Coronary artery (tissue), 2 donors: ENCODE measurements at regions not wholly inside any gene's neighbourhood (a gene's known extent, or its start where the extent isn't known, plus 50 kb on each side); places are given as distances from the start of the nearest gene placed in this dataset.

Source experiments
- DNase-seq: peaks from one replicate; pipeline ENCODE4 v3.0.0-alpha.2; 2017; ENCODE audit warnings: low spot score
- H3K27ac ChIP-seq, 2 donors: fragments of 200-600 bp; sonication (generic); one replicate each; pipeline ENCODE4 v1.5.1; 2016 to 2019
- H3K4me3 ChIP-seq: fragments of 200-600 bp; sonication (generic); 2 replicates; pipeline ENCODE4 v1.5.1; 2016; ENCODE audit warnings: mild to moderate bottlenecking, moderate library complexity
- TF ChIP-seq, protein P1 (sequence below): fragments of 200-600 bp; sonication (generic); IDR thresholded peaks from one replicate; pipeline ENCODE4 v1.5.1; 2019; ENCODE audit warnings: antibody characterized with exemption

GRCh38 chr5:27590503-27590902, 552.1 kb upstream of the CDH9 start:
- DNase-seq, result no peak
- no peak overlapping the region for H3K27ac ChIP-seq
- no peak overlapping the region for H3K4me3 ChIP-seq
- TF ChIP-seq, protein P1, sequence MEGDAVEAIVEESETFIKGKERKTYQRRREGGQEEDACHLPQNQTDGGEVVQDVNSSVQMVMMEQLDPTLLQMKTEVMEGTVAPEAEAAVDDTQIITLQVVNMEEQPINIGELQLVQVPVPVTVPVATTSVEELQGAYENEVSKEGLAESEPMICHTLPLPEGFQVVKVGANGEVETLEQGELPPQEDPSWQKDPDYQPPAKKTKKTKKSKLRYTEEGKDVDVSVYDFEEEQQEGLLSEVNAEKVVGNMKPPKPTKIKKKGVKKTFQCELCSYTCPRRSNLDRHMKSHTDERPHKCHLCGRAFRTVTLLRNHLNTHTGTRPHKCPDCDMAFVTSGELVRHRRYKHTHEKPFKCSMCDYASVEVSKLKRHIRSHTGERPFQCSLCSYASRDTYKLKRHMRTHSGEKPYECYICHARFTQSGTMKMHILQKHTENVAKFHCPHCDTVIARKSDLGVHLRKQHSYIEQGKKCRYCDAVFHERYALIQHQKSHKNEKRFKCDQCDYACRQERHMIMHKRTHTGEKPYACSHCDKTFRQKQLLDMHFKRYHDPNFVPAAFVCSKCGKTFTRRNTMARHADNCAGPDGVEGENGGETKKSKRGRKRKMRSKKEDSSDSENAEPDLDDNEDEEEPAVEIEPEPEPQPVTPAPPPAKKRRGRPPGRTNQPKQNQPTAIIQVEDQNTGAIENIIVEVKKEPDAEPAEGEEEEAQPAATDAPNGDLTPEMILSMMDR, result no peak

GRCh38 chr5:27578279-27578678, 539.9 kb upstream of the CDH9 start:
- TF ChIP-seq, protein P1, result no peak
- no peak for DNase-seq

DNA sequence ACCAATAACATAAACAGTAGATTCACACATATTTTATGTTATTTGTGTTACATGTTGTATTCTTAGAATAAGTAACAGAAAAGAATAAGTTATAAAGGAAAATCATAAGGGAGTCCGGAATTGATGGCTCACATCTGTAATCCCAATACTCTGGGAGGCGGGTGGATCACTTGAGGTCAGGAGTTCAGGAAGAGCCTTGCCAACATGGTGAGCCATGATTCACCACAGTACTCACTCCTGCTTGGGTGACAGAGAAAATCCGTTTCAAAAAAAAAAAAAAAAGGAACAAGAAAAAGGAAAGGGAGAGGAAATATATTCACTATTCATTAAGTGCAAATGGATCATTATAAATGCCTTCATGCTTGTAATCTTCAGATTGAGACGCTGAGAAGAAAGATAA, 533.3 kb upstream of the CDH9 start:
- Histone ChIP-seq H3K4me3 (no peak overlapping the region), H3K27ac (no peak overlapping the region)
- TF ChIP-seq, protein P1, result no peak

More at GRCh38 chr5:27578279-27578678, 539.9 kb upstream of the CDH9 start:
- Histone ChIP-seq H3K4me3 (no peak overlapping the region), H3K27ac (no peak overlapping the region)

DNA sequence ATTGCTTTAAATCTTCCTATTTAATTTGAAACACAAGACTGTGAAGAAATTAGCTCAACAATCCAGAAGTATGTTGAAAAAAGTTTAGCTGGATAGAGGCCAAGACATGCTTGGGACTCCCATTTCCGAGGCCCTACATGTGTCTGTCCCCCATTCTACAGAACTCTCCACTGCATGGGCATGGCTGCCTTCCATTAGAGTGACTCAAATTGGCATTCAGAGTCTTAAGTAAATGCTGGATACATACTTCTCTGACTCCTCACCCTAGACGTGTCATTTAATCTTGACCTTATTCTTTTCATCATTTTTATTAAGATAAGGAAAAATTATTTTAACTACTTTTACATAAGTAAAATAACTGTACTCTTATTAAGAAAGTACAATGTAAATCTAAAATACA, 530.4 kb upstream of the CDH9 start:
- no peak for DNase-seq
- TF ChIP-seq, protein P1, result no peak
- no peak overlapping the region for H3K4me3 ChIP-seq
- no peak overlapping the region for H3K27ac ChIP-seq

More for the DNA sequence above, 533.3 kb upstream of the CDH9 start:
- DNase-seq, result no peak

DNA sequence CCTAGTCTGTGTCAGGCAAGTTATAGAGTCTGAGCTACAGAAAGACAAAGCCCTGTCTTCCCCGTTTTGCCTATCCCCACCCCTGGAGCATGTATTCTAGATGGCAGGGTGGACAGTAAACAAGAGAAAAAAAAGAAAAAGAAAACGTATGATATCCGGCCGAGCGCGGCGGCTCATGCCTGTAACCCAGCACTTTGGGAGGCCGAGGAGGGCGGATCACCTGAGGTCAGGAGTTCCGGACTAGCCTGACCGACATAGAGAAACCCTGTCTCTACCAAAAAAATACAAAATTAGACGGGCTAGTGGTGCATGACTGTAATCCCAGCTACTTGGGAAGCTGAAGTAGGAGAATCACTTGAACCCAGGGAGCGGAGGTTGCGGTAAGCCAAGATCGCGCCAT, 523.0 kb upstream of the CDH9 start:
- Histone ChIP-seq H3K27ac (no peak overlapping the region), H3K4me3 (no peak overlapping the region)
- DNase-seq, result no peak
- TF ChIP-seq, protein P1, result no peak

DNA sequence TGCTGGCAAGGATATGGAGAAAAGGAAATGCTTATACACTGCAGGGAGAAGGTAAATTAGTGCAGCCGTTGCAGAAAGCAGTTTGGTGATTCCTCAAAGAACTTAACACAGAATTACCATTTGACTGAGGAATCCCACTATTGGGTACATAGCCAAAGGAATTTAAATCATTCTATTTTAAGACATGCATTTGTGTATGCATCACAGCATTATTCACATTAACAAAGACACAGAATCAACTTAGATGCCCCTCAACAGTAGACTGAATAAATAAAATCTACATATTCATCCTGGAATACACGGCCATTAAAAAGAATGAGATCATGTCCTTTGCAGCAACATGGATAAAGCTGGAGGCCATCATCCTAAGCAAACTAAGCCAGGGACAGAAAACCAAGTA, 510.1 kb upstream of the CDH9 start:
- no peak for DNase-seq
- Histone ChIP-seq H3K27ac (no peak overlapping the region), H3K4me3 (no peak overlapping the region)
- TF ChIP-seq, protein P1, result no peak

DNA sequence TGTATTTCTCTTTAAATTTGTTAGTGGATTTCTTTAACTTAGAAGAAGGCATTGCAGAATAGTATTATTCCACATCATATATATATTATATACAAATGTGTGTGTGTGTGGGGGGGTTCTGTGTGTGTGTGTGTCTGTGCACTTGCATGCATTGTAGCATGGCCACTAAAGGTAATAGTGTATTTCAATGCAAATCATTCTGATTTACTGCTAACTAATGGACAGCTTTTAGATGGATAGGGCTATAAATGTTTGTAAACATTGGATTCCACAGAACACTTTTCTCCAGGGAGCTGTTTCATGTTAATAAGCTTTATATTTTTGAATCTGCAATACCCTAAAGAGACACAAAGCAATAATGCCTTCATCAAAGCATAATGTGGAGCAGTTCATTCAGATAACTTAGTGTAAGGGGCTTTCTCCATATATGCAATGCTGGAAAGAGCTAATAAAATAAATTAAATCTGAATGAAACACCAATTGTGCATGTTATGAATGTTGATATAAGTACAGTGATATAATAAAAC, 496.7 kb upstream of the CDH9 start:
- no peak overlapping the region for H3K27ac ChIP-seq
- no peak for DNase-seq
- H3K4me3 ChIP-seq, result no peak overlapping the region
- TF ChIP-seq, protein P1, result no peak
